HG03097 (cell line): ENCODE measurements at regions not wholly inside any gene's neighbourhood (a gene's known extent, or its start where the extent isn't known, plus 50 kb on each side); places are given as distances from the start of the nearest gene placed in this dataset.
"Not testable (repeated sequence)": the region's sequence is repeated elsewhere in the genome, so short reads cannot be mapped to it uniquely, and the experiment has no call there.

Experiments
- ATAC-seq: cut with Tn5 transposase; IDR thresholded peaks from one replicate; pipeline ENCODE4 v1.9.1; 2021; ENCODE audit not compliant: unreplicated experiment, low FRiP score

GRCh38 chr3:56928379-56929068 lies 126.8 kb upstream of the ARHGEF3 start:
- ATAC-seq: no peak

GRCh38 chr3:56927855-56928254 lies 126.1 kb upstream of the ARHGEF3 start:
- ATAC-seq: no peak

- no peak for ATAC-seq
Measured at GRCh38 chr3:56926947-56927282, 125.2 kb upstream of the ARHGEF3 start.

GRCh38 chr3:56926243-56926946 lies 124.6 kb upstream of the ARHGEF3 start:
- ATAC-seq: no peak

- ATAC-seq: not testable (repeated sequence)
Measured at GRCh38 chr3:56924700-56925099, 123.0 kb upstream of the ARHGEF3 start.

- ATAC-seq: no peak
Measured at GRCh38 chr3:56923526-56924224, 121.9 kb upstream of the ARHGEF3 start.

GRCh38 chr3:56921573-56922453 lies 120.1 kb upstream of the ARHGEF3 start:
- ATAC-seq: no peak

GRCh38 chr3:56919797-56920195 lies 118.0 kb upstream of the ARHGEF3 start:
- ATAC-seq: no peak

- ATAC-seq: no peak
Measured at GRCh38 chr3:56919137-56919796, 117.5 kb upstream of the ARHGEF3 start.

DNA sequence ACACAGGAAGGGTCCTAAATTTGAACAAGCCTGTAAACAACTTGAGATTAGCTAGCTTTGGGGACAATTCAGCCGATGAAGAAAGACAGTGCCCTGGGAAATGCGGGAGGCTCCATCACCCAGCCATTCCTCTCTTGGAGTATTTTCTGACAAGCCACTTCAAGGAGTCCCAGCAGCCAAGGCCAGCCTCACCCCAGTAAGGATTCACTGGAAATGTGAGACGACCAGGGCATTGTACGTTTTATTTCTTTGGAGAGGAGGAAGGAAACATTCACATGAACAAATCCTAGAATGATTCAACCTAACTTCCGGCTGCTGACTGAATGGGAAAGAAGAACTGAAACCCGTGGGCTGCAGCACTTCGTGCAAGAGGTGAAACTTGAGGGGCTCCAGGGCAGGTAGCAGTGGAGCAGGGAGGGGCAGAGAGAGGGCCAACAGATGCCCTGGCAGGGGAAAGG lies 116.4 kb upstream of the ARHGEF3 start:
- ATAC-seq: peak; percentile 48

DNA sequence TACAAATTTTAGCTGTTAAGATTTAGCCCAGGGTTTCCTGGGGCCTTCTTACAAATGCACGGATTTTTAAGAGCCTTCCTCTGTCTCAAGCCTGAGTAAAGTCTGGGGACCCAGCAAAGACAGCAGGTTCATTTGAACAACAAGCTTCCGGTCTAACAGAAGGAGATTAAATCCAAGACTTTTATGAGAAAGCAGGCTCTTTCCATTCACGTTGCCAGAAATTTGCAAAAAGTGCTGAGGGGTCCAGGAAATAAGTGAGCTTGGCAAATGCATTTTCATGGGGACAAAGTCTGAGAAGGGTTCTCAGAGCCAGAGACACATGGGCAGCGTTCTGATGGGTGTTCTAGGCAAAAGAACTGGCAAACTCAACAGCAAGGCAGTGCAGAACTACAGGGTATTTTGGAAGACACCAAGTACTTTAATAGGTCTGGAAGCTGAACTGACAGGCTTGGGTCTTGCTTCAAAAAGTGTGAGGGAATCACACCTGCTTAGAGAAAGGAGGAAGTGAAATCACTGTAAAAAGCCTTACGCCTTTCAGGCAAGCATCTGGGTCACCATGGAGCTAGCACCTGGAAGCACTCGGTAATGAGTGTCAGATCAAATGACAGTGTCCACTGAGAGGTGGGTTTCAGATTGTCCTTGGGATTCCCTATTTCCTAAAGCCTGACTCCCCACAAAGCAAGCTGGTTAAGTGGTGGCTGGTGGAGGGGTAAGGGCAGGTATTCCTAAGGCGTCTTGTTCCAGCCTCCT lies 115.8 kb upstream of the ARHGEF3 start:
- peak; percentile 55 for ATAC-seq

- no peak for ATAC-seq
Measured at GRCh38 chr3:56916716-56917360, 115.1 kb upstream of the ARHGEF3 start.

DNA sequence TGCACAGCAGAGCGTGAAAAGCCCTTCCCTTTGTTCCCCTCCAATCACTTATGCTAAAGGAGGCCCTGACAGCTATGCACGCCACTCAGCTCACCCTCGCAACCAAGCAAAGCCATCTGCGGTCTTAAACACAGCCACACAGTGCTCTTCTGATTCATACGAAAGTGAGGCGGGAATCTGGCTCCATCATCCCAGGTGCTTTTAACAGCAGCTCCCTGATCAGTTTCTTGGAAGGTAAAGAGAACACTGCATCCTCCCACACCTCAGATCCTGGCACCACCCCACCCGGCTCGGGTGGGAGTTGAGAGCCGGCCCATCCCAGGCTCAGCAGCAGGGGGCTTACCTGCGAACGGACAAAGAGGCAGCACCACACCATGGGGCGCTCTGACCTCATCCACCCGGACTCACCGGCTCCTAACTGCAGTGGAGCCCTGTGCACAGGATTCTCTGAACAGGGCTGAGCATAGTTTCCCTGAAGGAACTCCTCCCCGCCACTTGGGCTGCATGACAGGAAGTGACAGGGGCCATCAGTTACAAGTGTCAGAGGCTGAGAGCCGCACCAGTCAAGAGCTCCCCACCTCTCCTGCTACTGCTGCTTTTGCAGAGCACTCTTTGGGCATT lies 114.3 kb upstream of the ARHGEF3 start:
- ATAC-seq: peak; percentile 33

DNA sequence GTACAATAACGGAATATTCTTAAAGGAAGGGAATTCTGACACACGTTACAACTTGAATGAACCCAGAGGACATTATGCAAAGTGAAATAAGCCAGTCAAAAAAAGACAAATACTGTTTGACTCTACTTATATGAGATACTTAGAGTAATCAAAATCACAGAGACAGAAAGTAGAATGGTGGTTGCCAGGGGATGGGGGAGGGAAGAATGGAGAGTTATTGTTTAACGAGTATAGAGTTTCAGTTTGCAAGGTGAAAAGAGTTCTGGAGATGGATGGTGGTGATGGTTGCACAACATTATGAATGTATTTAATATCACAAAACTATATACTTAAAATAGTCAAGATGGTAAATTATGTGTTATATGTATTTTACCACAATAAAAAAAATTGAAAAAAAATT lies 112.9 kb upstream of the ARHGEF3 start:
- no peak for ATAC-seq

DNA sequence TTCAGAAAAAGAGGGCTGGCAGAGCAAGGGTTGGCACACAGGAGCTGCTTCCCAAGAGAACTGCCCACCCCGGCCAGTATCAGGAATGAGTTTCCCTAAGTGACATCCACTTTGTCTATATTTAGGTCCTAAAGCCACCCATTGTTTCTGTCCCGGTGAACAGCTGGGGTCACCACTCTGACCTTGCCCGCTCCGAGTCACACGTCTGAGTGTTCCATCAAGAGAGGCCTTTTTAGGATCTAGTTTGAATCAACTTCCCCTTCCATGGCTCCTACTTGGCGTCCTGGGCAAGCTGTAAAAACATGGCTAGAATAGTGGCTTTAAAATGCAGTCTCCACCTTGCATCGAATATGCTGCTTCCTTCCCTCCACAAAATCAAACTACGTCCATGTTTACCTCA lies 109.6 kb upstream of the ARHGEF3 start:
- no peak for ATAC-seq

DNA sequence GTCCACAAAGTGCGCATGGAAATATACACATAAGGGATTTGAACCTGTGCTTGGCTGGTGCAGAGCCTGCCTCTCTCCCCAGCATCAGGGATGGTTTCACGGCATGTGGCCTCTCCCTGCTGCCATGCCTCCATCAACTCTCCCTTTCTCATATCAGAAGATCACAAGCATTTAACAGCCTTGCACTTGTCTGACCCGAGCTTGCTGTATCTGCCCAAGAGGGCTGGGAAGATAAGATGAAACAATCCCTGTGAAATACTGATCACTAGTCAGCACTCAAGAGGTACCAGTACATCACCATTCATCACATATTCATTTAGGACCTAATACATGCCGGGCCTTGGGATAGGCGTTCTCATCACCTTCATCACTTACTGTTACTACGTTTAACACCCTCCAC lies 107.6 kb upstream of the ARHGEF3 start:
- ATAC-seq: no peak

- ATAC-seq: no peak
Measured at GRCh38 chr3:56908004-56908403, 106.3 kb upstream of the ARHGEF3 start.

- ATAC-seq: no peak
Measured at GRCh38 chr3:56904552-56905215, 102.9 kb upstream of the ARHGEF3 start.
